Stimulated activated CD4-positive, alpha-beta T cell treated with anti-CD3 and anti-CD28 coated beads, Interleukin-12 subunit alpha, Interleukin-12 subunit beta, amount 100 ng/mL, for 48 hours (primary cell): ENCODE measurements at regions not wholly inside any gene's neighbourhood (a gene's known extent, or its start where the extent isn't known, plus 50 kb on each side); places are given as distances from the start of the nearest gene placed in this dataset.
"Not testable (repeated sequence)": the region's sequence is repeated elsewhere in the genome, so short reads cannot be mapped to it uniquely, and the experiment has no call there.

Experiments used
- DNase-seq, 3 donors: peaks; one replicate each; pipeline ENCODE4 v3.0.0-alpha.2; 2020; ENCODE audit warnings: low read depth in 2 of 3, low spot score in 1 of 3

DNA sequence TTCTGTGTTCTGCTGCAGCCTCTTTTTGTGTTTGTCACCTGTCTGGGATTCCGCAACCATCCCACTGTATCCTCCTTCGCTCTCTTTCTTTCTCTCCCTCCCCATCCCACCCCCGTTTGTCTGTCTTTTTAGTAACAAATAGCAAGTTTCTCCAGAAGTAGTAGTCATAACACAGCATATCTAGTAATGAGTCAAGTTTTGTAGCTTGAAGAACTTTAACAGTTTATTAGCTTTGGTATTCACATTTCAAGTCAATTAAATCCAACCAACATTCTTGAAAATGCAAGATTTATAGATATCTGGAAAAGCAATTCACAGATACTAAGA, 154.1 kb upstream of the MTPN start:
- DNase-seq, result no peak

DNA sequence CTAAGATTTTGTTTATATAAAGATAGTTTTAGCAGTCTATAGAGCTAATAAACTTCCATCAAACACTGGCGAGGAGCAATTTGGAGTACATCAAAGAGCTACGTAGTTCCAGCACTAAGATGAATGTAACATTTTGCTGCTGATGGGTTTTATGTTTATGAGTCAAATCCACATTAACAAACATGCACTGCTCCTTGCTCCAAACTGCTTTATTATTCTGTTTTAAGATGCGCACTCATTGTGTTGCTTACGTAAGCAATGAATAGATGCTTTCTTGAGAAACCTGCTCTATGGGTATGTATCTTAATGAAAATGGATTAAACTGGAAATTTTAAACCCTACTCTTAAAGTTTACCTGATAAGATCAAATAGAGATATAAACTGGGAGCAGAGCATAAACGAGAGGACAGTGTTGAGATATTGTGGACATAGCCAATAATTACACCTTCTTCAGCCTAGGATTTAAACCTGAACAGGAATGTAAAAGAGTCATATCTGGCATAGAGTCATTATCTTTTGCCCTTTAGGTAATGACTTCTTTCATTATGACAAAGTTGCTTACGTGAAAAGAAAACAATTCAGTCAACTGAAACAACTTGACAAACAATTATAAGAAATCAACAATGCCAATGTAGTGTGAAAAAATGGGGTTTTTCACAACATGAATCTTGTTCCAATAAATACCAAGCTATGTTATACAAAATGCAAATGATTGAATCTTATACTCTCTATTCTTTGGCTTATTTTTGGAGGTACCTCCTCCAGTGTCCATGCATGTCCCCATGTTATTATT, 153.5 kb upstream of the MTPN start:
- no peak for DNase-seq

DNA sequence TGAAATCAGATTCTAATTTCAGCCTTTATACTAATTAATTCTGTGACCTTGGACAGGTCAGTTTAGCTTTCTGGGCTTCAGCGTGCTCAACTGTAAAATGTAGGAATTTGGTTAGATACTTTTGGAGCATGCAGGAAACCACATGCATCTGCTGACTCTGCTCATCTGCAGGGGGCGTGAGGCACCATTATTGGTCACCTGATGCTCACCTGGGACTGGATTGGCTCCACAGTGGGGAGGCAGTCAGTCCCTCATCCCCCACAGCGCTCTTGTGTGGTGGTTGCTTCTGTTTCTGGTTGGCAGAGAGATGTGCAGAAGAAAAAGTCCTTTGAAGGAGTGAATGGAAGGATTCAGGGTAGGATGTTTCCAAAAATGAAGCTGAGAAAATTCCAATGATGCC, 150.9 kb upstream of the MTPN start:
- DNase-seq, result no peak

DNA sequence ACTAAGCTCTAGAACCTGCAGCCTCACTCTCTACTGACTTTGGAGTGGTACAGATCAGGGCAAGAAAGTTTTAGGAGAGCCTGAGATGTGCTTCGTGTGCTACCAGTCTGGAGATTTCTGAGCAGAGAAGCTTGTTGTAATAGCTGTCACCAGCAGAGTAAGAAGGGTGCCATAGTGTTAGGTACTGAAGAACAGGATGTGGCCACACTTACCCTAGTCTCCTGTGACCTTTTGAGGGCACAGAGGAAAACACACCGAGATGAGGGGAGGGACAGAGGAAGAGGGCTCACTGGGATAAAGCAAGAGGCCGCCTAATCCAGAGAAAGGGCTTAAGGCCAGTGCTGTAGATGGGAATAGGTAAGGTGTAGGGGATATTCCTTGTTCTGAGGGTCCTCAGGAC, 146.2 kb upstream of the MTPN start:
- no peak for DNase-seq

DNA sequence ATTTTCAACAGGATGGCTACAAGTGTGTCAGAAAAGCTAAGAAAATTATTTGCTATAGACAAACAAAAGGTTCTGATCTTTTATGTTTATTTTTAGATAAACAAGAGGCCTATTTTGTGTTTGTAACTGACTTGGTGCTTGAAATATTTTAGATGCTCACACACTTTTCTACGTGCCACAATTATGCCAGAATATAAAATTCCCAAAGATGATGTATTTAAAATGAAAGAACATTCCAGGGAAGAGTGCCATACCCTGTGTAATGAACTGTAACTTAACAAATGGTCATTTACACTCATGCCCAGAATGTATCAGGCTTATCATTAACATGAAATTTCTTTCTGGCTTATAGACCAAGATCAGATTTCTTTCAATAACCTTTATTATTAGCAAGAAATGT, 144.9 kb upstream of the MTPN start:
- no peak for DNase-seq

DNA sequence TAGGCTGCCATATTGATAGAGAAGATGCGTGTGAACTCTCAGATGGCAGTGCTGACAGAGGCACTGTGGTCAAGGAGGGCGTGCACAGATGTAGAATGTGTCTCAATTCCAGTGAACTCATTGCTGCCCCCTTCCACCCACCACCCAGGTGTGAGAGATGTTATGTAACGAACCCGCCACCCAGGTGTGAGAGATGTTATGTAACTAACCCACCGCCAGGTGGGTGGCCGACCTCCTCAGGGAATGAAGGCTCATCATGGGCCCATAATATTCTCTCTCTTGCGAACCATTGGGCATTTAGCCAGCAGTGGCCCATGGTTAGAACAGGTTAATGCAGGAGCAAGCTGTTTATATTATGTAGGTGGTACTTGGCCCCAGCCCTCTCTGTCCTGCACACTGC, 140.4 kb upstream of the MTPN start:
- no peak for DNase-seq

DNA sequence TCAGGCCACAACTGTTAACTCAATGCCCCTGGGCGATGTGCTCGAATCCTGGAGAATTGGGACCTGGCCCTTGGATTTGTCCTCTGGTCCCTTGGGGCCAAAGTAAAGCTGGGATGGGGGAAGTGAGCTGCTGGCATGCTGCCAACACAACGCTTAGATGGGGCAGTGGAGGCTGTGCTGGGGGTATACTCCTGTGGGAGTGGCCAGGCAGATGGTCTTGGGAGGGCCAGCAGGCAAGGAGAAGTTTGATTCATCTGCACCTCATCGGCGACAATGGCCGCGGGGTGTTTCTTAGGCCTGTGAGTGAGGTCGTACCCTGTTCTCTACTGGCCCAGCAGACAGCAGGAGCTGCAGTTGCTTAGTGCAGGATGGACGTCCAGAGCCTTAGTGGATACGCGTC, 139.0 kb upstream of the MTPN start:
- DNase-seq, result no peak

DNA sequence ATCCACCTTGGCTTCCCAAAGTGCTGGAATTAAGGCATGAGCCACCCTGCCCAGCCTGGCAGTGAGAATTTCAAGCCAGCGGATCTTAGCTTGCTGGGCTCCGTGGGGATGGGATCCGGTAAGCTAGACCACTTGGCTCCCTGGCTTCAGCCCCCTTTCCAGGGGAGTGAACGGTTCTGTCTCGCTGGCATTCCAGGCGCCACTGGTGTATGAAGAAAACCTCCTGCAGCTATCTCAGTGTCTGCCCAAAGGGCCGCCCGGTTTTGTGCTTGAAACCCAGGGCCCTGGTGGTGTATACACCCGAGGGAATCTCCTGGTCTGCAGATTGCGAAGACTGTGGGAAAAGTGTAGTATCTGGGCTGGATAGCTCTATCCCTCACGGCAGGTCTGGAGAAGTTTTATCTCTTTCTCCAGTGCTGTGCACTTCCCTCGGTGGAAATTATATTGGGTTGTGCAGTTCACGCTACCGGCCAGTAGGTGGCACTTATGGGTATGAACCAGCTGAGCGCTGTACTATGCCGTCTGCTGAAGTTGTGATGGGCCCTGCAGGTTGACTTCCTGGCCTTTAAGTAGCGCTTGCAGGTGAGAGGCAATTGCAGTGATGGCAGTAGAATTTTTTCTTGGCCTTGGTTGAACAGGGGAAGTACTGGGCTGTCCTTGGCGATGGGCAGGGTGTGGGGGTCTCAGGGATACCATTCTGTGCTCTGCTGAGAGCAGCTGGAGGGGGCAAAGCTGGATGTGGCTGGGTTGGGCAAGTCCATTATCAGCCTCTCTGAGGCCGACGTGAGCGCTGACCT, 138.0 kb upstream of the MTPN start:
- peak; percentile 41 to 57 (median 48) for DNase-seq

DNA sequence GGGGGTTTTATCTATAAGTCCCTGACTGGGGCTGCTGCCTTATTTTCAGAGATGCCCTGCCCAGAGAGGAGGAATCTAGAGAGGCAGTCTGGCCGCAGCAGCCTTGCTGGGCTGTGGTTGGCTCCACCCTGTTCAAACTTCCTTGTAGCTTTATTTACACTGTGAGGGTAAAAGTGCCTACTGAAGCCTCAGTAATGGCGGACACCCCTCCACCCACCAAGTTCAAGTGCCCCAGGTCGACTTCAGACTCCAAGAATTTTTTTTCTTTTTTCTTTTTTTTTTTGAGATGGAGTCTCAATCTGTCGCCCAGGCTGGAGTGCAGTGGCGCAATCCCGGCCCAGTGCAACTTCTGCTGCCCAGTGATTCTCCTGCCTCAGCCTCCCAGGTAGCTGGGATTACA, 137.3 kb upstream of the MTPN start:
- not testable (repeated sequence) for DNase-seq

DNA sequence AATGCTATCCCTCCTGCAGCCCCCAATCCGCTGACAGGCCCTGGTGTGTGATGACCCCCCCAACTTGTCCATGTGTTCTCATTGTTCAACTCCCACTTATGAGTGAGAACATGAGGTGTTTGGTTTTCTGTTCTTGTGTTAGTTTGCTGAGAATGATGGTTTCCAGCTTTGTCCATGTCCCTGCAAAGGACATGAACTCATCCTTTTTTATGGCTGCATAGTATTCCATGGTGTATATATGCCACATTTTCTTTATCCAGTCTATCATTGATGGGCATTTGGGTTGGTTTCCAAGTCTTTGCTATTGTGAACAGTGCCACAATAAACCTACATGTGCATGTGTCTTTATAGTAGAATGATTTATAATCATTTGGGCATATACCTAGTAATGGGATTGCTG, 131.9 kb upstream of the MTPN start:
- not testable (repeated sequence) for DNase-seq

DNA sequence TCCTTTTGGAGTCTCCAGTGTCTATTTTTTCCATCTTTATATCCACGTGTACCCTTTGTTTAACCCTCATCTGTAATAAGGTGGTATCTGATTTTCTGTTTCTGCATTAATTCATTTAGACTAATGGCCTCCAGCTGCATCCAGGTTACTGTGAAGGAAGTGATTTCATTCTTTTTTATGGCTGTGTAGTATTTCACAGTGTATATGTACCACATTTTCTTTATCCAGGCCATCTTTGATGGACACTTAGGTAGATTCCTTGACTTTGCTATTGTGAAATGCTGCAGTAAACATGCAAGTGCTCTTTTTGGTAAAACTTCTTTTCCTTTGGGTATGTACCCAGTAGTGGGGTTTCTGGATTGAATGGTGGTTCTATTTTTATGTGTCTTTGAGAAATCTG, 128.0 kb upstream of the MTPN start:
- no peak for DNase-seq

DNA sequence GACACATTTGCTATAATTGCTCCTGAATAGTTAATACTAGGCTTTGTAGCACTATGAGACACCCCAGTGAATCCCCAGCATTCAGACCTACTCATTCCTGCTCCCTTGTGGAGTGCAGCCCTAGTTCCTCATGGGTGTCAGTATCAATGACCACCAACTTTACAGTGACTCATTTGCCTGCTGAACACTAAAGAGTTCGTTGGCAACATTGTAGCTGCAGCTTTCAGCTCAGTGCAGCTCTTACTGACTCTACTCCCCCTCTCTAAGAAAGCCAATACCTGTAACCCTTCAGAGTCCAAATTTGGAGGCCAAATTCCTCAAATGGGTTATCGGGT, 127.1 kb upstream of the MTPN start:
- no peak for DNase-seq

DNA sequence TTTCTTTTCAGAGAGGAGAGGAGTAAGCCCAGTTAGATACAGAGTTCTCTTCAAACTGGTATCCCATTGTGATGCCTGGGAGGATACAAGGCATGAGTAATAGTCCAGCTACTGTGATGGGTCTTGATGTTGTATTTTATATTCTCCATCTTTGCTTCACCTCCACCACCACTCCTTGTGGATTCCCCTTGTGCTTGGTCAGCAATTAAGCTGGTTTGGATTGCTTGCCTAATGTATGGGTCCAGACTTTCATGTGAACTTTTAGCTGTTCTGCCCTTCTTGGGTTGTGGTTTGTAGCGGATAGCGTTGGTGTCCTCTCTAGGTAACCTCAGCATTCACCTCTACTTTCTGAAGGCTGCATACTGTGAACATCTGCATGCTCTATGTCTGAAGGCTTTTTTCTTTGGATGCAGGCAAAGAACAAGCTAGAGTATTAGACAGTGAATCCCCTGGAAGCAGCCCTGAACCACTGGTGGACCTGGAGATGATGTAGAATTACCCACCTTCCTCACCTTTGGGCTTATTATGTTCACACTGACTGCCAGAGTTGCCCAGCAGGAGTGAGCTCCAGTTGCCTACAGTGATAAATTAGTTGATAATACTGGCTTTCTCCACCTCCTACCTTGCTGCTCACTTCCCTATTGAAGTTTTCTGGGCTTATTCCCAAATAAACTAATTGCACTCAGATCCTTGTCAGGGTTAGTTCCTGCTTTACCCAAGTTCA, 126.5 kb upstream of the MTPN start:
- no peak for DNase-seq

DNA sequence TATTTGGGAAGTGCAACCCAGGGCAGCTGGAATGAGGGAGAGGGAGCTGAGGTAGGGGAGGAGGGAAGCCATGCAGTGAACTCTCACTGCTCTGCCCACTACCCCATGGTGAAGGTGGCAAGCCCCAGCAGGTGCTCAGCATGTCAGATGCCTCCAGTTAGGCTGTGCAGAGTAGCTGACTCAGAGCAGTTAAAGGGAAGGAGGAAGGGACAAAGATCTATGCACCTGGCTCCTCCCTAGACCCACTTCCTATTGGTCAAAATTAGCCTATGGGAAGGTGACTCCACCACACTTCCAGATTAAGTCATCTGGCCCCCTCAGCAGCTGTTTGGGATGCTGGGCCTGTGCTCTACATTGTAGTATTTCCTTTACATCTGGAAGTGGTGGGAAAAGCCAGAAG, 125.7 kb upstream of the MTPN start:
- no peak for DNase-seq

DNA sequence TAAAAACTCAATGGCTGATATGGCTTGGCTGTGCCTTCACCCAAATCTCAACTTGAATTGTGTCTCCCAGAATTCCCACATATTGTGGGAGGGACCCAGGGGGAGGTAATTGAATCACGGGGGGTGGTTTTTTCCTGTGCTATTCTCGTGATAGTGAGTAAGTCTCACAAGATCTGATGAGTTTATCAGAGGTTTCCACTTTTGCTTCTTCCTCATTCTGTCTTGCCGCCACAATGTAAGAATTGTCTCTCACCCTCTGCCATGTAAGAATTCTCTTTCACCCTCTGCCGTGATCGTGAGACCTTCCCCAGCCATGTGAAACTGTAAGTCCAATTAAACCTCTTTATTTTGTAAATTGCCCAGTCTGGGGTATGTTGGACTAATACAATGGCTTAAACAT, 115.6 kb upstream of the MTPN start:
- not testable (repeated sequence) for DNase-seq

DNA sequence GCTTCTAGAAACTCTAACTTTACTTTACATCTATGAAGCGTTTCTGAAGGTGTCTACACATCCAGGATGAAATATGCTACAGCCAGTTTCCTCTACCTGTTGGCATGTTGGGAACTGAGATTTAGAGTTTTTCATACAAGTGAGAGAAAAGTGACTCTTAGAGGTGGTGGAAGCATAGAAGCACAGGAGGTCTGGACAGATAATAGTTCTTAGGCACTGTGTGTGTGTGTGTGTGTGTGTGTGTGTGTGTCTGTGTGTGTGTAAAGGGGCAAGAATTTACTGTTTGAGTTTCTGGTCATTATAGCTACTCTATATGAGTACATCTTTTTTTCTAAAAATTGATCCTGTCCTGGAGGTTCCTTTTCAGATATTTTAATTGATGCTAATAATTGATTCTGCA, 110.7 kb upstream of the MTPN start:
- DNase-seq, result no peak

DNA sequence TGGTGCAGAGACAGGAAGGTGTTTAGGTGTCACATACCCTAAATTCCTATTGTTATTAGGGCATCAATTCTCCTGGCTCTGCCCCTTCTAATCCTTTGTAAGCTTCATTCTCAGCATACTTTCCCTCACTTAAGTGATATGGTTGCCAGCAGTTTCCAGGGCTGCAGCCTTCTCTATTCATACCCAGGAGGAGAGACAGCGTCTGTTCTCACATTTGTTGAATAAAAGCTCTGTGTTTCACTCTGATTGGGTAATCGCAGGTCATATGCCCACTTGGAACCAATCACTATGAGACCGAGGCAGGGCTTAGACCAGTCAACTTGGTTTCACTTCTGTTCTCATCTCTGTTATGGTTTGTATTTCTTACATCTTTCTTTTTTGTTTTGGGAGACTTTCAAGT, 109.6 kb upstream of the MTPN start:
- no peak for DNase-seq

DNA sequence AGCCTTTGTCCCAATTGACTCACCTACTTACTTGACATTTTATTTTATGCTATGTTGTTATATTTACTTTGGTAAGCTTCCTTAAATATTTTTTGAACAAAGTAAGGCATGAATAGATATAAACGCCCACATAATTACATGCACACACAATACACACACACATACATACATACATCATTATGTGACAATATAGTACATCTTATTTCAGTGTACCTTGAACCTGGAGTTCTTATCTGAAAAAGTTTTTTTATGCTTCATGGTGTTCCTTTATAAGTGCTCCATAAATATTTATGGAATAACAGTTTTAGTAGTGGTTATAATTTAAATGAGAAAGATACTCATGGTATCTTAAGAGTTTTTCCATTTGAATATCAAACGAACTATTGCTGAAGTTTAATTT, 102.8 kb upstream of the MTPN start:
- DNase-seq, result no peak

DNA sequence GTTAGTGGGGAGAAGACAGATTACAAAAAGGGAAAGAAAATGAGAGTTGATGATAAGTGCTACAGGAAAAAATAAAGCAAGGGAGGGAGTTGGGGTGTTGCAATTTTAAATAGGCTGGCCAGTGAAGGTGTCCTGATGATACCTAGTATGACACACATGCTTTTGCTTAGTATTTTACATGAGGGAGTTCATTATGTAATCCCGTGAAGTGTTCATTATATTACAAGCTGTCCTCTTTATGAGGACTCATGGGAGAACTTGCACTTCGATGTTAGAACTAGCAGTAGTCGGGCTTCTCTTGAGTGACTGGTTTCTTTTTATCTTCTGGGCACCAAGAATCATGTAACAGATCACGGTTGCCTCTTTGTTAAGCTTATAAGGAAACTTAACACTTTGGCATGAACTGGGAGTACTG, 102.3 kb upstream of the MTPN start:
- no peak for DNase-seq

DNA sequence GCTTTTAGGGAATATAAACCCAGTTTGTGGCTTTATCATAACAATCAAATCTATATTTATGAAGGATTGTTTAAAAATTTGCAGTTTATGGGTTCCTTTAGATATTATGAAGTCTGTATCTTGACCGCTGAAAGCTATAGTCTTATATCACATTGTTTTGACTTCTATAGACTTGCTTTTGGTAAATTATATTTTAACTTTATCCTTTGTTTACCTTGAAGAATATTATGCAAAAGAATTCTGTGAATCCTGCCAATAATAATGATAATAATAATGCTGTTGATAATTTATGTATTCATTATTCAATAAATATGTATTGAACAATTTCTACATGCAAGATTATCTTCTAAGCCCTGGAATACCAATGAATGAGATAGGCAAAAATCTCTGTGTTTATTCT, 101.9 kb upstream of the MTPN start:
- no peak for DNase-seq

DNA sequence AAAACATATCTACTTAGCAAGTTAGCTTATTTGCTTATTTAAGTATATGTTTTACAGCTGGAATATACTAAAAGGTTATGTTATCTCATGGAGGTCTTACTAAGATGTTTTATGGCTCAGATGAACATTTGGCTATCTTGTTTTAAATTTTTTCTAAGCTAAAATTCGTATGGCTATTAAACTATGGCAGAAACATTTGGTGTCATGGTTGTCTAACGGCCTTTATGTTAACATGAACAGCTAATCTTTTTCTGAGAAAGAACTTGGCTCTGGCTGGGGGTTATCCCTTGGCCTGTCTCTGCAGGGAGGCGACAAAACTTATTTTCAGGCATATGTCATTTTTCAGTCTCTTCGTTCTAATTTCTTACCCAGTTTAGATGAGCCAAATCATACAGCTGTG, 101.5 kb upstream of the MTPN start:
- no peak for DNase-seq

DNA sequence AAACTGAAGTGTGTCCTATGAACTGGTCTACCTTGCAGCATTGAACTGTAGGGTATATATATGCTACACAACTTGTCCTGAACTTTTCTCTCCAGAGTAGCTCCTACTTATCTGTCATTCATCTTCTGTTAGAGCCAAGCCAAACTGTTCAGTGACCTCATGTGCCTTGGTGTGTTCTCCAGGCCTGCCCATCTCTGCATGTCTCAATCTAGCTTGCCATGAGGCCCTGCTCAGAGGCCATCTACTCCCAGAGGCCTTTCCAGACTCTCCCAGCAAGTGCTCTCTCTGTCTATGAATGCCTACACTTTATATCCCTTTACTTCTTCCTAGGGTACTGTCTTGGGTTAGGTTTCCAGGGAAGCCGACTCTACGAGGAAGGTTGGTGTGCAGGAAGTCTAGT, 99.8 kb upstream of the MTPN start:
- no peak for DNase-seq
